ENCODE measurements at regions not wholly inside any gene's neighbourhood (a gene's known extent, or its start where the extent isn't known, plus 50 kb on each side); places are given as distances from the start of the nearest gene placed in this dataset.
"Not testable (repeated sequence)": the region's sequence is repeated elsewhere in the genome, so short reads cannot be mapped to it uniquely, and the experiment has no call there.

- in situ Hi-C loops (cut with HindIII; ENCODE audit: low pct_unique_long_range_greater_than_20kb, low sequenced_read_pairs), result no loop called here
- DNase-seq (ENCODE audit: low read depth), result no peak
These were observed 122.3 kb upstream of the NEIL3 start for GRCh38 chr4:177187371-177187770.

DNA sequence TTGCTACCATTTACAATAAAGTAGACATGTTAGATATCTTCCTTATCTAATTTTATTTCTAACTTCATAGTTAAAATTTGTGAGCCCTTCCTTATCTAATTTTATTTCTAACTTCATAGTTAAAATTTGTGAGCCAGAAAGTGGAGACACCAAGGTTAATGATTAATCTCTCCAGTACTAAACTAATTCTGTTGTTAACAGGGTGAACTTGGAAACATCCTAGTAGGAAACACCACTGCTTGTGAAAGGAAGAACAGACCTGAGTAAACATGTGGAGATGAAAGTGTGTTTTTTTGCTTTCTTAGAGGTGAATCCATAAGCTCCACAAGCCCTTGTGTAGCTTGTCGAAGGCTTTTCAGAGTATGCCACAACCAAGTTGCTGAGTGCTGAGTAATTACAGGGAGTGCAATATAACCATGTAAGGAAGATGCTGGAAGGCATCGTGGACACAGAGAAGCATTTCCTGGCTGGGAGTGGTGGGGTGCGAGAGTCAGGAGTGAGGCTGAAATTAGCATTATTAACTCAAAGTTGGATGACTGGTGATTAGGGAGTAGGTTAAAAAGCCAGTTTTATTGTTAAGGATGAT lies 118.6 kb upstream of the NEIL3 start:
- peak; percentile 20 for DNase-seq (ENCODE audit: low read depth)
- in situ Hi-C loops (cut with HindIII; ENCODE audit: low pct_unique_long_range_greater_than_20kb, low sequenced_read_pairs), result no loop called here

GRCh38 chr4:177191586-177191985 lies 118.1 kb upstream of the NEIL3 start:
- in situ Hi-C loops (cut with HindIII; ENCODE audit: low pct_unique_long_range_greater_than_20kb, low sequenced_read_pairs), result no loop called here
- DNase-seq (ENCODE audit: low read depth), result no peak

DNA sequence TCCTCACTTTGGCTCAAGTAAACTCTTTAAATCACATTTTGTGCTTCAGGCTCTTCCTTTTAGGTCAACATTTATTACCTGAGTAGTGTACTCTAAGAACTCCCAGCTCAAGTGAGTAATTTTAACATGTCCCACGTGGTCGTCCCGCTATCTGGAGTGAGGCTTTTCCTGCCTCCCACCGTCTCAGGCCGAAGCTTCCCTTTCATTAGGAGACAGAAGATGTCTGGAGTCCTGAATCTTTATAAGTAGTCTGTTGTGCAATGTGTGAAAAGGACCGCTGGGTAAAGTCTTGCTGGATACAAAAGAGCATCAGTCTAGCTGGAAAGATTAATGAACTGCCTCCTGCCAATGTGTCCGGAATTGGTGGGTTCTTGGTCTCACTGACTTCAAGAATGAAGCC lies 117.7 kb upstream of the NEIL3 start:
- in situ Hi-C loops (cut with HindIII; ENCODE audit: low pct_unique_long_range_greater_than_20kb, low sequenced_read_pairs), result no loop called here
- no peak for DNase-seq (ENCODE audit: low read depth)

DNA sequence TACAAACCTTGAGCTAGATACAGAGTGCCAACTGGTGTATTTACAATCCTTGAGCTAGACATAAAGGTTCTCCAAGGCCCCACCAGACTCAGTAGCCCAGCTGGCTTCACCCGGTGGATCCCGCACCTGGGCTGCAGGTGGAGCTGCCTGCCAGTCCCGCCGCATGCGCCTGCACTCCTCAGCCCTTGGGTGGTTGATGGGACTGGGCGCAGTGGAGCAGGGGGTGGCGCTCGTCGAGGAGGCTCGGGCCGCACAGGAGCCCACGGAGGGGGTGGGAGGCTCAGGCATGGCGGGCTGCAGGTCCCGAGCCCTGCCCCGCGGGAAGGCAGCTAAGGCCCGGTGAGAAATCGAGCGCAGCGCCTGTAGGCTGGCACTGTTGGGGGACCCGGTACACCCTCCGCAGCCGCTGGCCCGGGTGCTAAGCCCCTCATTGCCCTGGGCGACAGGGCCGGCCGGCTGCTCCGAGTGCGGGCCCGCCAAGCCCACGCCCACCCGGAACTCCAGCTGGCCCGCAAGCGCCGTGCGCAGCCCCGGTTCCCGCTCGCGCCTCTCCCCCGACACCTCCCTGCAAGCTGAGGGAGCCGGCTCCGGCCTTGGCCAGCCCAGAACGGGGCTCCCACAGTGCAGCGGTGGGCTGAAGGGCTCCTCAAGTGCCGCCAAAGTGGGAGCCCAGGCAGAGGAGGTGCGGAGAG lies 116.5 kb upstream of the NEIL3 start:
- DNase-seq (ENCODE audit: low read depth); in situ Hi-C loops (cut with HindIII; ENCODE audit: low pct_unique_long_range_greater_than_20kb, low sequenced_read_pairs): not testable (repeated sequence)

DNA sequence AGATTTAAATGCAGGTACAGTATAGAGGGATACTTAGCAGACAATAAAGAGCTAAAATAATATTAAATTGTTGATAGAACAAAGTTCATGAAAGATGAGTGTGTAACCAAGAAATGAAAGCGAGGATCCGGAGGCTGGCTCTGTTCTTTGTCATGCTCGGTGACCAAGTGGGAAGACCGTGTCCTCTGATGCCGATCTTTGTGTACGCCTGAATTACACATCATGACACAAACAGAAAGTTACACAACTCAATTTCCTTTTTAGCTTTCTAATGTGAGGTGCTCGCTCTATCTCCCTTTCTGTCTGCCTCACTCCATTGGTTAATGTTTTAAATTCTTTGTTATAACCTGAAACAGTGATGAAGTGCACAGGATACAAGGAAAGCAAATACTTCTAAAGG lies 114.8 kb upstream of the NEIL3 start:
- peak; percentile 4 for DNase-seq (ENCODE audit: low read depth)
- in situ Hi-C loops (cut with HindIII; ENCODE audit: low pct_unique_long_range_greater_than_20kb, low sequenced_read_pairs), result no loop called here

- no peak for DNase-seq (ENCODE audit: low read depth)
- in situ Hi-C loops (cut with HindIII; ENCODE audit: low pct_unique_long_range_greater_than_20kb, low sequenced_read_pairs), result no loop called here
These were observed 113.1 kb upstream of the NEIL3 start for GRCh38 chr4:177196615-177197014.

GRCh38 chr4:177201614-177202013 lies 108.1 kb upstream of the NEIL3 start:
- DNase-seq (ENCODE audit: low read depth), result no peak
- in situ Hi-C loops (cut with HindIII; ENCODE audit: low pct_unique_long_range_greater_than_20kb, low sequenced_read_pairs), result no loop called here

DNA sequence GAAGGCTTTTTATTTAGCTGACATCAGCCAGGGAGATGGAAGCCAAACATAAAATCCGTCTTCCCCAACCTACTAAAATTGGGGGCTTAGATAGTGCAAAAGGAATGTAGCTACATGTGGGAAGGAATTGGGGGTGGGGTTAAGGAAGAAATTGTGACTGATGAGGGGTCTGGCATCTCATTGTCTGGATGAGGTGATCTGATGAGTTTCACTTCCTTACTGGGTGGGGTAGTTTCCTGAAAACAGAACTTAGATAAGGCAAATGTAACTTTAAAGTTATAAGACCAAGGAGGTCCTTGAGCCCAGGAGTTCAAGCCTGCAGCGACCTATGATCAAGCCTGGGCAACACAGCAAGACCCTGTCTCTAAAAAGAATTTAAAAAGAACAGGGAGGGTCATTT lies 105.5 kb upstream of the NEIL3 start:
- no peak for DNase-seq (ENCODE audit: low read depth)
- in situ Hi-C loops (cut with HindIII; ENCODE audit: low pct_unique_long_range_greater_than_20kb, low sequenced_read_pairs), result no loop called here

DNA sequence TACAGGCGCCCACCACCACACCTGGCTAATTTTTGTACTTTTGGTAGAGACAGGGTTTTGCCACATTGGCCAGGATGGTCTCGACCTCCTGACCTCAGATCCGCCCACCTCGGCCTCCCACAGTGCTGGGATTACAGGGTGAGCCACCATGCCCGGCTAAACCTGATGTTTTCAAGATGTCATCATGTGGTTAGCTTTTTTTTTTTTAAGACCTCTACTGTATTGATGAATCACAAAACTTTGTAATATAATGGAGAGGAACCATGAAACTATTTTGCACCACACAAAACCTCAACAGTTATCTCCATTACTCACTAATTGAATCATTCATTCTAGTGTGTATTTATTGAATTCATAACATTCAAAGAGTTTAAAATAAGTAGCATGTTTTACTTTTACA lies 94.7 kb upstream of the NEIL3 start:
- in situ Hi-C loops (cut with HindIII; ENCODE audit: low pct_unique_long_range_greater_than_20kb, low sequenced_read_pairs), result no loop called here

GRCh38 chr4:177220376-177220775 lies 89.3 kb upstream of the NEIL3 start:
- no peak for DNase-seq (ENCODE audit: low read depth)
- in situ Hi-C loops (cut with HindIII; ENCODE audit: low pct_unique_long_range_greater_than_20kb, low sequenced_read_pairs), result no loop called here

More for the DNA sequence above, 94.7 kb upstream of the NEIL3 start:
- no peak for DNase-seq (ENCODE audit: low read depth)

DNA sequence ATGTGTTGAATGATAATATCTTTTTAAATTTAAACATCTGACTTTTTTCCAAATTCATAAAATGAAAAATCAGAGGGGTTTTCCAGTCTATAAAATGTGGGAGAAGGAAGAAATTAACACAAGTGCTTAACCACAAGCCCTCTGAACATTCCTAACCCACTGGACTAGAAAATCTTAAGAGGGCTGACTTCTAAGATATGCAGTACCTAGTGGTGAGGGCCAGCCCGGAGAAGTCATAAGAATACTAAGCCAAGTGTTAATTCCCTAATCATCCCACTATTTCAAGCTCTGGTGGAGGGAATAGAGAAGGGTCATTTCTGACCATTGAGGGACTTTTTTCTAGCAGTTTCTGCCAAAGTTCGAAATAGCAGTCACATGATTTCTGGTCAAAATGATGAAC lies 86.9 kb upstream of the NEIL3 start:
- in situ Hi-C loops (cut with HindIII; ENCODE audit: low pct_unique_long_range_greater_than_20kb, low sequenced_read_pairs), result no loop called here
- DNase-seq (ENCODE audit: low read depth), result peak; percentile 49

- in situ Hi-C loops (cut with HindIII; ENCODE audit: low pct_unique_long_range_greater_than_20kb, low sequenced_read_pairs), result no loop called here
- DNase-seq (ENCODE audit: low read depth), result no peak
These were observed 84.1 kb upstream of the NEIL3 start for GRCh38 chr4:177225605-177226004.

GRCh38 chr4:177227636-177228035 lies 82.0 kb upstream of the NEIL3 start:
- in situ Hi-C loops (cut with HindIII; ENCODE audit: low pct_unique_long_range_greater_than_20kb, low sequenced_read_pairs), result no loop called here
- DNase-seq (ENCODE audit: low read depth), result no peak

GRCh38 chr4:177228599-177228998 lies 81.1 kb upstream of the NEIL3 start:
- in situ Hi-C loops (cut with HindIII; ENCODE audit: low pct_unique_long_range_greater_than_20kb, low sequenced_read_pairs), result no loop called here
- DNase-seq (ENCODE audit: low read depth), result no peak

- in situ Hi-C loops (cut with HindIII; ENCODE audit: low pct_unique_long_range_greater_than_20kb, low sequenced_read_pairs), result no loop called here
- no peak for DNase-seq (ENCODE audit: low read depth)
These were observed 80.3 kb upstream of the NEIL3 start for GRCh38 chr4:177229331-177229730.

GRCh38 chr4:177232473-177232872 lies 77.2 kb upstream of the NEIL3 start:
- in situ Hi-C loops (cut with HindIII; ENCODE audit: low pct_unique_long_range_greater_than_20kb, low sequenced_read_pairs), result no loop called here
- DNase-seq (ENCODE audit: low read depth), result no peak

DNA sequence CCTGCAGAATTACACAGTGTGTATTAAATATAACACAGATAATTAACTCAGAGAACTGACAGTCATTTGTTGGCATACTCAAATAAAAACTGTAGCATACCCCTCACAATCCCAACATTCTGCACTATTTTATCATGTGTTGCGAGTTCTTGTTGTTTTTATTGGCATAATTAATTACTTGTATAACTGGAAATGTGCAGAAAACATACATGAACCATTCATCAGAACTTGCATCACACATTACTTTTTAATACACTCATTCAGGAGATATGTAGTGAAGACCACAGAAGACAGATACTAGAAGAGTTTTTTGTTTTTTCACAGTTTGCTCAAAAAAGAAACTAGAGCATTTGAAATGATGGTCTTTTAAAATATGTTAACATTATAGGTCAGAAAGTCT lies 74.6 kb upstream of the NEIL3 start:
- in situ Hi-C loops (cut with HindIII; ENCODE audit: low pct_unique_long_range_greater_than_20kb, low sequenced_read_pairs), result no loop called here
- DNase-seq (ENCODE audit: low read depth), result no peak

DNA sequence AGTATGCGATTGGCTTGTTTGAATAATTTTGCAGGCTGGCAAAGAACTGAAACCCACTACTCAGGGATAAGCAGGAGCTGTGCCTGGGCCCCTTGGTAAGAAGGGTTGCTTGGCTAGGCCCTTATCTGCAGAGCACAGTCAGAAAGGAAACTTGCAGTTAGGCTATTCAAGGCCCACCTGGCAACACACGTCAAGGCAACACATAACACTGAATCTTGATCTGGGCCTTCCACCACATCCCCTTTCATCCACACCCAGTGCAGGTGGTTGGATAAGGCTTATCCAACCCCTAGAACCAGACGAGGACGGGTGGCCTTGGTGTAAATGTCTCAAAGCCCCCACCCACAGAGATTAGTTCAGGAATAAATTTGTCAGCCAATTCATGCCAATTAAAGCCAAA lies 72.8 kb upstream of the NEIL3 start:
- DNase-seq (ENCODE audit: low read depth), result no peak
- in situ Hi-C loops (cut with HindIII; ENCODE audit: low pct_unique_long_range_greater_than_20kb, low sequenced_read_pairs), result no loop called here

GRCh38 chr4:177237291-177237690 lies 72.4 kb upstream of the NEIL3 start:
- in situ Hi-C loops (cut with HindIII; ENCODE audit: low pct_unique_long_range_greater_than_20kb, low sequenced_read_pairs), result no loop called here
- no peak for DNase-seq (ENCODE audit: low read depth)

Measured in Caki2 (cell line).